Fibroblast of skin of right biceps (primary cell): ENCODE measurements at regions not wholly inside any gene's neighbourhood (a gene's known extent, or its start where the extent isn't known, plus 50 kb on each side); places are given as distances from the start of the nearest gene placed in this dataset.
"Not testable (repeated sequence)": the region's sequence is repeated elsewhere in the genome, so short reads cannot be mapped to it uniquely, and the experiment has no call there.

Source experiments
- DNase-seq: peaks from one replicate; pipeline ENCODE4 v3.0.0-alpha.2; 2013

DNA sequence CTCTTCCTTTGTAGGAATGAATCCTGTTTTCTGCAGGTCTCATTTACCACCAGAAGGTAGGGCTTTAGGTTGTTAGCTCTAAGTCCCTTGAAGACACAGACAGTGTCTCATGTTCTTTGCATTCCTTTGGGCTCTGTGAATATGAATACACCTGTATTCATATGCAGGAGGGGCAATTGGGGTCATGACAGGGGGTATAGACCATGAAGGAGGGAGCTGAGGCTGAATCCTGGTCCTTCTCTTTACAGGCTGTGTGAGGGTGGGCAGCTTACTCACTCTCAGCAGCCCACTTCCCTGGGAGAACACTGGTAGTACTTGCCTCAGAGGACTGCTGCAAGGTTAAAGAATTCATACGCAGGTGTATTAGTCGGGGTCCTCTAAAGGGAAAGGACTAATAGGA, 267.2 kb upstream of the MGMT start:
- DNase-seq = no peak

DNA sequence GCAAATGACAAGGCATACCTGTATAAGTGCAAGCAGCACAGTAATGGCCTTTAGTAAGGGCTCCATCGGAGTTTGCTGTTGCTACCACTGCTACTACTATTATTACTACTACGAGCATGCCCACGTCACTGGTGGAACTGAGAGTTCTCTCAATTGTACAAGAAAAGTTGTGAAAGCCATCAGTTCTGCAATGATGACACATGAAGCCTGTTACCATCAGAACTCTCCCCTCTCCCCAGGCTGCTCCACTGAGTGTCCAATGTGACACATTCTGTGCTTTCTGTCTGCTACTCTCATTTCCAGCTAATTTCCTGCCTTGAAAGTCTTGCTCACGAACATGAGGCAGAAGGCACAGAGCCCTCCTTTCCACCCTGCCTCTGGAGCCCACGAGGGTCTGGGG, 263.2 kb upstream of the MGMT start:
- no peak for DNase-seq

DNA sequence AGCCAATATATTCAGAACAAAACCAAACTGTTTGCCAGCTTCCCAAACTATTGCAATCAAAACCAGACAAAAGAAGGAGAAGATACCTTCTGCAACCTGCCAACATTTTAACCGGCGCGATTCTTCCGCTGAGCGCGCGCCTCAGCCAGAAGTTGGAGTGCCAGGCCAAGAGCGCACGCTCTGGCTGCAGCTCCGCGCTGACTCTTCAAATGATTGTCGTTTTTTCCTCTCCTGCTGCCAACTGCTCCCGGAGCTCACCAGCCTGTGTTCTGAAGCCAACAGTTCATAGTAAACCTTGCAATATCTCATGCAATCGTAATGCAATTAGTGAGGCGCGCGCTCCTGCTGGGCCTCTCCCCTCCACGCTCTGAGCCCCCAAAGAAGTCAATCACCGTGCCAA, 259.7 kb upstream of the MGMT start:
- no peak for DNase-seq

DNA sequence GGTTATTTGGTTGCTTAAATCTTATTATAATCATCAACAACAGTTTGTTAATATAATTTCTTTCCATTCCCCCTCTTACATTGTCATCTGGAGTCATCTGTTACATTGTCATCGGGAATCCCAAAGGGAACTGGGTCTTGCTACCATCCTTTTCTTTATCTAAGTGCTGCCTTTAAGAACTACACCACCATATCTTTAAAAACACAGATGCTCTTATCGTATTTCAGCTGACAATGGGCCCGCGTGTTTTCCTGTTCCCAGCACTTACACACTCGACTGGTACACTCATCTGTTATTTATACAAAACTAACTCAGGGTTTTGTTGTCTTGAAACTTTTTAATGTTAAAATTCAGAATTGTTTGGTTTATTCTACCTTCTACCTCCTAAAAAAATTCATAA, 256.2 kb upstream of the MGMT start:
- no peak for DNase-seq

DNA sequence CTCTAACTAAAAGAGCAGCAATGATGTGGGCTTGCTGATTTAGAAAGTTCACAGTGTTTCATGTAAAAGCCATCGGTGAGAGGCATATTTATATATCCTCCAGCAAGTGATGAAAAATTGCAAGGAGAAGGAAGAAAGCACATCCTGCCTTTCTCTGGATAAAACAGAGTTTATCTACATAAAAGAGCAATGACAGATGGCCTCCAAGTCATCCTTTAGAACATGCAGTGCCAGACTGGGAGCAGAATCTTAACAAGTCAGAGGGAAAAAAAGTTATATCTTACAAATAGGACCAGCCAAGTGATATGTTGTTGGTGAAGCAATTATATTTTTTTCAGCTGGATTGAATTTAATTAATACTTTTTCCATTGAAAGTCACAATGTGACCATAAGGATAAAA, 253.8 kb upstream of the MGMT start:
- DNase-seq = no peak

DNA sequence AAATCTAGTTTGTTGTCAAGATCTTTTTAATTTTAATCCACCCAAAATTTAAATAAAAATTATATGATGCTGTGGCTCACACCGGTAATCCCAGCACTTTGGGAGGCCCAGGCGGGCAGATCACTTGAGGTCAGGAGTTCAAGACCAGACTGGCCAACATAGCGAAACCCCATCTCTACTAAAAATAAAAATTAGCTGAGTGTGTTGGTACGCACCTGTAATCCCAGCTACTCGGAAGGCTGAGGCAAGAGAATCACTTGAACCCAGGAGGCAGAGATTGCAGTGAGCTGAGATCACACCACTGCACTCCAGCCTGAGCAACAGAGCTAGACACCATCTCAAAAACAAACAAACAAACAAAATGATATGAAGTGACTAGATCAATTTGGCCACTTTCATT, 253.0 kb upstream of the MGMT start:
- DNase-seq = not testable (repeated sequence)

DNA sequence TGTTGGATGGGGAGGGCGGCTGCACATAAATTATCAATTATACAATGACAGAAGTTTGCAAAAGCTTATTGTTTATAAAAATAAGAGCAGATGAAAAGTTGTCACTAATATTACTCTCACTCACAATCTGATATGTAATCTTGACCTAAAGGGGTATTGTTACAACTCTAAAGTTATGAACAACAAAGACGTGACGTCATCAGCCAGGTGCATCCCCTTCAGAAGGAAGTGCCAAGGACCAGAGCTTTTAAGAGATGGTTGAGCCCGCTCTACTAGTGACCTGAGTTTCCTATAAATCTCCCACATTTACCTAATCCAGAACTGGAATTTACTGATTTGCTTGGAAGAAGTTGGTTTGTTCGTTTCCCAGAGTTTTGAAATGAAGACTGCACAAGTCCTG, 247.7 kb upstream of the MGMT start:
- no peak for DNase-seq

DNA sequence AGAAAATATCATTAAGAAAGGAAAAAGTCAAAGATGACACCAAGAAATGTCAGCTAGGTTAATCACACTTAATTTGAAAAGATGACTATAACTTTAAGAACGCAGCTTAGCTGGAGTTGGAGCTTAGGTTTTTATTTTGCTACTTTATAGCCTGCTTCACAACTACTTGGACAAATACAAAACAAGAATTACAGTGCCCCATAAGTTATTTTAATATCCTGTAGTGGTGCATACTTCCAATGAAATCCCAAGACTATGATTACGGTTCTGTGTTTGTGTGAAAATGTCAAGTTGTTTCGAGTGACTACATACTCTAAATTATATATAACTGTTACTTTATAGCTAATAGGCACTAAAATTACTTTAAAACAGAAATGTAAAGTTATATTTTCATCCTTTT, 244.6 kb upstream of the MGMT start:
- DNase-seq = no peak

DNA sequence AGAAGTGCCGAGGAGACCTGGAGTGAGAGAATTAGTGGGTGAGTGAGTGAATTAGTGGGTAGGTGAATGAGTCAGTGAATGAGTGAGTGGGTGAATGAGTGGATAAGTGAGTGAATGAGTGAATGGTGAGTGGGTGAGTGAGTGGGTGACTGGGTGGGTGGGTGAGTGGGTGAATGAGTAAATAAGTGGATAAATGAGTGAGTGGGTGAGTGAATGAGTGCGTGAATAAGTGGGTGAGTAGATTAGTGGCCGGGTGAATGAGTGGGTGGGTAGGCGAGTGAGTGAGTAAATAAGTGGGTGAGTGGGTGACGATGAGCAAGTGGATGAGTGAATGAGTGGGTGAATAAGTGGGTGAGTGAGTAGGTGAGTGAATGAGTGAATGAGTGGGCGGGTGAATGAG, 243.7 kb upstream of the MGMT start:
- no peak for DNase-seq

DNA sequence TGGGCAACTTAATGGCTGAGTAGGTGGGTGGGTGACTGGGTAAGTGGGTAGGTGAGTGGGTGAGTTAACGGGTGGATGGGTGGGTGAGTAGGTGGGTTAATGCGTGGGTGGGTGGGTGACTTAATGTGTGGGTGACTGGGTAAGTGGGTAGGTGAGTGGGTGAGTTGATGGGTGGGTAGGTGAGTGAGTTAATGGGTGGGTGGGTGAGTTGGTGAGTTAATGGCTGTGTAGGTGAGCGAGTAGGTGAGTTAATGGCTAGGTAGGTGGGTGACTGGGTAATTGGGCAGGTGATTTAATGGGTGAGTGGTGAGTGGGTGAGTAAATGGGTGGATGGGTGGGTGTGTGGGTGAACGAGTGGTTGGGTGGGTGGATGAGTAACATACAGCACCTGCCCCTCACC, 243.0 kb upstream of the MGMT start:
- no peak for DNase-seq

DNA sequence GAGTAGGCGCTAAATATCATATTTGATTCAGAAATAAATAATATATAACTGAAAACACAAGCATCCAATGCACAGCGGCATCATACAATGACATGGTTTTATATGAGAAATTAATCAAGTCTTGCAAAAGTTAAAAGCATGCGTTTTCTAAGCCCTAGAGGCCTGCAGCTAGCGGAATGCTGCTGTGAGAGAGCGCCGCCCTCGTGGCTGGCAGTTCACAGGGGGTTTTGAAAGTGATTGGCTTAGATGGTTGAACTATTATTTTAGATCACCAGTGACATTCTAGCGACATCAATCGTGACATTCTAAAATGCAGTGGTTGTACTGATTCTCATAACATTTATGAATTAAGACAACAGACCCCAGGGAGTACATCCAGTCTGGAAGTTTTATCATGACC, 235.2 kb upstream of the MGMT start:
- no peak for DNase-seq

DNA sequence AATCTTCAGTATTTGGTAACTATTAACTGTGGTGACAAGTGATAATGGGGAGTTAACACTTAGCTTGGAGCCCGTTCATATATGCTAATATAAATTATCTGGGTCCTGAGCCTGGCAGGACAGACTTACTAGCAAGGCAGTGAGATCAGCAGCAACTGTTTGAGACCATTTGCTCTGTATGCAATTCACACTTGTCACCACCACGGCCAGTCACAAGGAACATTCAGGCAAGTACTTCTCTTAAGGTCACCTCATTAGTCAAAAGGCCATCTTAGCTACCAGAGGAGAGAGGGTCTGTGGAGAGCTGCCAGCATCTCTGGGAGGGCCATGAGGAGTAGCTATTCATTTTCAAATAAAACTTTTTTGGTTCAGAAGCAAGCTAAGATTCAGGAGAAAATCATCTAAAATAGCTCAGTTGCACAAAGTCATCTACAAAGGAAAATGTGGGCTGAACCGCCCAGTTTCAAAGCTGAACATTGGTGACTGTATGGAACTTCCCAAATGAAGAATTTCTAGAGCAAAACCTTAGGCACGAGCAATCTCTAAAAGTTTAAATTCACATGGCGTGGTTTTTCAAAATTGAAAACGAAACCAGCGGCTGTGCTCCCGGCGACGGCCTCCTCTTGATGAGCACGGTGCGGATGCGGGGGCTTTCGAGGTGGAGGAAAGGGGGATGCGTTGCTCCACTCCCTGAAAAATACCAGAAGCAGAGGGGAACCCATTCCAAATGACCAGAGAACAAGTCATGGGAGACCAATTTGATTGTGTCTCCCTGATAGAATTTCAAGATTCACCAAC, 233.5 kb upstream of the MGMT start:
- DNase-seq = no peak

DNA sequence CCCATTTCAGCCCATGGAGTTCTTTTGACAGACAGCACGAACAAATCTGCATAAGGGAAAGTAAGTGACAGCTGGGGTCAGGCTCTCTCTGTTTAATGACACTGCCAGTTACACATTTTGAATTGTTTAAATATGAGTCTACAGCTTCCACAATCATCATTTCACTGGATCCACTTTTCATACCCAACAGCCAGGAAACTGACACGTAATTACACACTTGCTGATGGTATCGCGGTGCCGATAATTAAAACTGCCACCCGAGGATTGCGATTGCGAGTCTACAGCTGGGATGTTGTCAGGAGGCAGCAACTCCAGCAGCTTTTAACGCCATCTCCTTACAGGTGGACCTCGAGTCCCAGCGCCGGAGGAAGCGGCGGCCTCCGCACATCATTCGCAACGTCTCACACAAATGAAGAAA, 230.8 kb upstream of the MGMT start:
- no peak for DNase-seq

DNA sequence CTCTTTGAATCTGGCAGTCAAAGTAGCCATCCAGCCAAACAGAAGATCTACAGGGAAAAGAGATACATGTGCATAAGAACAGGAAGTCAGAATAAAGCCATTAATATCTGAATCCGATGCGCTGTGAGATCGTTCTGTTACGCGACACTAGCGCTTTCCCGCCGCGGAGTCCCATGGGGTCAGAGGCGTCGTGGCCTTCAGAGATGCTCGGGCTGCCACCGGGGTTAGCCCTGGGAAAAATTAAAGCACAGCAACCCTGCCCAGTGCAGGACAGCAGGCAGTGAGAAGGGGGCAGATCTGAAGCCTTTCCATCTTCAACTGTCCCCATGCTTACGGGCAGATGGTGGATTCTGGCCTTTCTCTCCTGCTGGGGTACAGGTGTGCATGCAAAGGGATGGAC, 225.6 kb upstream of the MGMT start:
- DNase-seq = no peak

DNA sequence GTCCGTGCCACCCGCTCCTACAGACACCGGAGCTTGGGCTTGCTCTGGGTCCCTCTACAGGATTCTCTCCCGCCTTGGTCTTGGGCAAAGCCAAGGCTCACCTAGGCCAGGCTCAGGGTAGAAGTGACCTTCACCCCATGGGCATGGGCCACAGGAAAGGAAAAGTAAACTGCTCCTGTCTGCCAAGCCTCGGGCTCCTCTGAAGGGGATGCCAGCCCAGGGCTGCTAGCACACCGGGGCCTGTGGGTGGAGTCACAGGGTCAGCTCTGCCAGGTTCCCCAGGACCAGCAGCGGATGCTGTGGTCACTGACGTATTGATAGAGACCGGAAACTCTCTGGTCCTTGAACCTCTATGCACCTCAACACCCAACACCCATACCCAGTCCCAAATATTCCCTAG, 222.7 kb upstream of the MGMT start:
- no peak for DNase-seq

DNA sequence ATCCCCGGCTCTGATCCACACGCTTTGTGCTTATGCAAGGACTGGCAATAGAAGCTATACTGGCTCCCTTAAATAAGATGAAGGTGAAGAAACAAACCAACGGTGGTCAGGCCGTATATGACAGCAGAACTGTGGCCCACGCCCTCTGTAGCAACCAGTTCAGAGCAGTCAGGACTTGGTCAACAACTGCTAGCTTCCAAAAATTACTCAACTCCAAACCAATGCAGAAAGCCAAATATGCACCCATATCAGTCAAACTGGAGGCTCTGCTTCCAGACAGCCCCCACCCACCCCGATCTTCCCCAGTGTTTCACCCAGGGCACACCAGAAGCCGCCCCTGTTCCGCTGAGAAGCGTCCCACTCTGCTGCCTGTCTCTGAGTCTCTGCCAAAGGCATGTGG, 222.3 kb upstream of the MGMT start:
- no peak for DNase-seq

DNA sequence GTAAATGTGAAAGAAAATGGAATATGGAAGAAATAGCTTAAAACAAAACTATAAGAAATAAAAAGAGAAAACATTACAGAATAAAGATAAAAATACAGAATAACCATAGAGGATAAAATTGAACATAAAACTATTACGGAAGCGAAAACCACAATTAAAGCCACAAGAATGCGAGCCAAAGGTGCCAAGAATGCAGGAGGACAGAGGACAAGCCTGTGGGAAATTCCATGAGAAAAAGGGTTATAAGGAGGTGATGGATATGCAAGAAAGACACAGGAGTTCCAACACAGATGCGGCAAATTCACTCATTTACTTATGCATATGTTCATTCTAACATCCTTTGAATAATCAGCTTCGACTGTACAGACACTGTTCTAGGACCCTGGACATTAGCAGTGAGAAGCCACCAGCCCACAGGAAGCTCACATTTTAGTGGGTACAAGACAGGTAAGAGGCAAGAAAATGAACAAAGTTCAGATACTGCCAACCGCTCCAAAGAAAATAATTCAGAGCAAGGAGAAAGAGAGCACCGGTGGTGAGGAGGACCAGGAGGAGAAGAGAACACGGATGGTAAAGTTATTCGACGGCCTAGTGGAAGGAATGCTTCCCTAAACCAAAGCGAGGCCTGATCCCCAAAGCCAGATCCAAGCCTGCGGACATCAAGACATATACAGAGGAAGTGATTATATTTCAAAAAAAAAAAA, 213.7 kb upstream of the MGMT start:
- DNase-seq = no peak

DNA sequence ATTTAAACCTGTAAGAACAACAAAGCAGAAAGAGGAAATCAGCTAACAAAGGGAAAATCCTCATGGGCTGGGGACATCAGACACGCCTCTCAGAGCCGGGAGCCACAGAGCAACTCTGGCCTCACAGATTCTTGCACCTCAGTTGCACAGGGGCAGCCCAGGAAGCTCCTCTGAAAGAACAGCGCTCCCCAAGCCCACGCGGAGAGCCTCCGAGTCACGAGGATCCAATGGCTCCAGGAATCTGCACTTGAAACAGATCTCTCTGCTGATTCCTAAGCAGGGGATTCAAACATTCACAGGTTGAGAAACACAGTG, 213.2 kb upstream of the MGMT start:
- no peak for DNase-seq

DNA sequence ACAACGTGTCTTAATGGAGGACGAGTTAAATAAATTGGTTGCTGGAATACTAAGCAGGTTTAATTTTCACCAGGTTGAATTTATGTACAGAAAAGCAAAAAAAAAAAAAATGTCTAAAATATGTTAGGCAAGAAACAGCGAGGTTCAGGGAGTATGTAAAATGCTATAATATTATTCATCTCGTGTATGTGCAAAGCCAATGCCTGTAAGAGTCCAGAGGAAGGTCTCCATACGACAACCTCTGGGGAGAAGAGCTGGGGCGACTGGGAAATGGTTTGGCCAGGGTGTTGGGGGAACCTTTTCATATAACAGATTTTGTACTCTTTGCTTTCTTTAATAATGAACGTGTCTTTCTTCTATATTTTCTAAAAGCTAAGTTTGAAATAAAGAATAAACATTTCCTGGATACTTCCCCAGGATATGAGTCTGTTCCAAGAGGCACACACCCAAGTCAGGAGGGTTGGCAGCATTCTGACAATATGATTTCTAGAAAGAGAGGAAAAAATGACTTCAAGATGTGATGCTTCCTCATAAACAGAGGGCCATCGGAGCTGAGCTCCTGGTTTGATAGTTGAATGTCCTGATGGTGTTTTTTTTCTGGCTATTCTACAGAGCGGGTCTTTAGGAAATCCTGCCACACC, 208.6 kb upstream of the MGMT start:
- DNase-seq = no peak

DNA sequence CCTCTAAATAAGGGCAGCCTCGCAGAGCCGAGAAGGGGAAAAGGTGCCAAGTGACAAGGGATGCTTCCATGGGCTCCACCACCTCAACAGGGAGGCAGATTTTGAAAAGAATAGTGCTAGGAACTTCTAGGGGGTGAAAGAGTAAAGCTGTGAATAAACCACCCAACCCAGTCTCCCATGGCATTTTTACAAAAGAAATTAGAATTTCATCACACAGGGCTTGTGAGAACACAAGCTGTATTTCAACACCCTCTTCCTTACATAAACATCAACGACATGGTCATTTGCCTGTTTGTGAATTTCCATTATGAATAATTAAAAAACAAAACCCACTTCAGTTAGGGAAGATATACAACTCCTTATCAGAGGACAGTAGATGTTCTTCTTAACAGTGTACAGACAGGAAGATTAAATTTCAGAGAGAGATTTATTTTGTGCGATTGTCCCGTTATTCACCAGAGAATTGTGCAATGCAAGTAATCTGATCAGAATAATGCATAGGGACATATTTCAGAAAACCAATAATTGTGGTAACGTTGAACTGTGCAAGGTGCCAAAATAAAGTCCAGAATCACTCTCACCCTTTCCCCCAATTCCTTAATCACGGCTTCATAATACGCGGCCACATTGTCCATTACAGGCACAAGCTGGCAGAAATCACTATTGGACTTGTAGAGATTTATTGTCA, 207.8 kb upstream of the MGMT start:
- no peak for DNase-seq

DNA sequence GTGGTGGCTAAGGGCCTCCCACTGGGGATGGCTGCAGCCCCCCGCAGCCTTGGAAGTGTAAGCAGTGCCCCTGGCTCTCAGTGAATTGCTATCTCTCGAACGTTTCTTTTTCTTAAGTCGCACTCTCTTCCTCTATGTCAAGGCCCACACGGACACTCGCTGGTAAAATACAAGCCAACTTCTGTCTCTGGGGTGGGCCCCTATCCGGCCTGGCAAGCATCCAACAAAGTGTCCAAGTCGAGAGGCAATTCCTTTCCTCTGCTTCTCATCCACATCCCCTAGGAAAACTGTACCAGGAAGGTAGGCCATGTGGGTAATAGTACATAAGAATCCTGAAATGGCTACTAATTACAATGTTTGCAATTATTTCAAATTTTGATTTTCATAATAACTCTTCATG, 194.9 kb upstream of the MGMT start:
- DNase-seq = no peak

DNA sequence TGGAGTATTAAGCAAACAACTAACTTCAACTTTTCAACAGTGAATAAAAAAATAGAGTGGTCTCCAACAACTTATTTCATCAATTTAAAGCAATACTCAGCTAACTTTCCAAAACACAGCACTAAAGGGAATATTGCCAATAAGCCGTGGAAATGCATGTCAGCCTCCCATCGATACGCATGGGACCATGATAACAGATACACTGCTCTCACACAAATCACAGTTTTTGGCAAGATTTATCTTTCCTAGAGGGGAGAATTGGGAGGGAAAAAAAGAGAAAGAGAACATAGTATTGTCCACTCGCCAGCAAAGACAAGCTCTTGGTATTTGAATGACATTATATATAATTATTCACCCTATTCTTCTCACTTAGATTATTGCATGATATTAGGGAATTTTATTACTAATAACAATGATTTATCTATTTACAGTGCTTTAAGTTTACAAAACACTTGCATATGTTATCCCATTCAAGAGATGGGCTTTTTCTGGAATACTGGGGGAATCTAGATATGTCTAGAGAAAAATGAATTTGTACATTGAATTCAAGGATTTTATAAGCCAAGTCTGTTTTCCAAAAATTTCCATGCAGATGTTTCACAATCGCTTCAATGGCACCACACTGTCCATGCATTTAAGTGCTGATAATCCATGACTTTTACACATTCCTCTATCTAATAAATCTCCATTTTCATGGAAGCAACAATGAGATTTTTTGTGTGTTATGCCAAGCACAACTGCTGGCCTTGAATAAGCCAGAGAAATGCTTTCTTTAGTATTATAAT, 194.0 kb upstream of the MGMT start:
- DNase-seq = no peak

DNA sequence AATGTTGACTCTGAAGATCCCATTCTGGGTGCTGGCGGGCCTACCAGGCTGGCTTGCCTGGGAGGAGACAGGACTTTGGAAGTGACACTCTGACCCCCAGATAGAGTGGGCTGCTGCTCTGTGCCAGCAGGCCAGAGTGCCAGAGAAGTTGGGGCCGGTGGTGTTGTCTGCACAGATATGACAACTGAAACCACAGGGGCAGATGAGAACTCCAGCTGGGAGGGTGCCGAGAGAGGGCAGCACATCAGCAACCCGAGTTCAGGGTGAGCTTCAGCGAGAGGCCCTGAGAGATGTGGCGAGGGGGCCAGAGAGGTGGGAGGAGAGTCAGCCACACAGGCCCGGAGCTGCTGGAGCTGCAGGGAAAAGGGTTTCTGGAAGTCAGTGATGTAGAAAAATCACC, 193.2 kb upstream of the MGMT start:
- no peak for DNase-seq
